ENCODE measurements at regions not wholly inside any gene's neighbourhood (a gene's known extent, or its start where the extent isn't known, plus 50 kb on each side); places are given as distances from the start of the nearest gene placed in this dataset.
A peak's percentile ranks its signal among the peaks of the same experiment; 100 is the strongest.

GRCh38 chr7:132733860-132734259, 157.6 kb upstream of the PLXNA4 start:
- DNase-seq: no peak

- DNase-seq: no peak
These were observed 156.1 kb upstream of the PLXNA4 start for GRCh38 chr7:132732321-132732865.

GRCh38 chr7:132730105-132730504, 153.8 kb upstream of the PLXNA4 start:
- DNase-seq: no peak

- DNase-seq: no peak
These were observed 147.3 kb upstream of the PLXNA4 start for GRCh38 chr7:132723506-132724081.

GRCh38 chr7:132720835-132721234, 144.6 kb upstream of the PLXNA4 start:
- no peak for DNase-seq

- no peak for DNase-seq
These were observed 137.6 kb upstream of the PLXNA4 start for GRCh38 chr7:132713893-132714292.

GRCh38 chr7:132709971-132710567, 133.8 kb upstream of the PLXNA4 start:
- DNase-seq: no peak

- DNase-seq: no peak
These were observed 132.2 kb upstream of the PLXNA4 start for GRCh38 chr7:132708470-132708869.

GRCh38 chr7:132705146-132705545, 128.9 kb upstream of the PLXNA4 start:
- DNase-seq: no peak

GRCh38 chr7:132703742-132704141, 127.5 kb upstream of the PLXNA4 start:
- no peak for DNase-seq

GRCh38 chr7:132697003-132697402, 120.7 kb upstream of the PLXNA4 start:
- DNase-seq: peak; percentile 55

- DNase-seq: peak; percentile 69
These were observed 120.1 kb upstream of the PLXNA4 start for GRCh38 chr7:132696332-132696731.

GRCh38 chr7:132691201-132691600, 114.9 kb upstream of the PLXNA4 start:
- DNase-seq: no peak

- no peak for DNase-seq
These were observed 113.9 kb upstream of the PLXNA4 start for GRCh38 chr7:132690174-132690573.

GRCh38 chr7:132687981-132688383, 111.7 kb upstream of the PLXNA4 start:
- DNase-seq: no peak

- DNase-seq: no peak
These were observed 110.7 kb upstream of the PLXNA4 start for GRCh38 chr7:132687016-132687415.

- no peak for DNase-seq
These were observed 109.0 kb upstream of the PLXNA4 start for GRCh38 chr7:132685277-132685676.

- DNase-seq: no peak
These were observed 107.8 kb upstream of the PLXNA4 start for GRCh38 chr7:132683896-132684690.

- no peak for DNase-seq
These were observed 105.7 kb upstream of the PLXNA4 start for GRCh38 chr7:132681951-132682350.

- DNase-seq: no peak
These were observed 104.3 kb upstream of the PLXNA4 start for GRCh38 chr7:132680590-132680989.

- no peak for DNase-seq
These were observed 102.4 kb upstream of the PLXNA4 start for GRCh38 chr7:132678656-132679055.

GRCh38 chr7:132677918-132678317, 101.6 kb upstream of the PLXNA4 start:
- no peak for DNase-seq

GRCh38 chr7:132672200-132672990, 96.1 kb upstream of the PLXNA4 start:
- no peak for DNase-seq

Data from NCI-H1092 (cell line).